CD4-positive, alpha-beta T cell (primary cell): ENCODE measurements at regions not wholly inside any gene's neighbourhood (a gene's known extent, or its start where the extent isn't known, plus 50 kb on each side); places are given as distances from the start of the nearest gene placed in this dataset.

Experiments used
- ATAC-seq: fragments of 200-7000 bp; cut with Tn5 transposase; one replicate; pipeline ENCODE4 v1.10.0; 2022; ENCODE audit warnings: mild to moderate bottlenecking; ENCODE audit not compliant: poor library complexity
- CTCF ChIA-PET: fragments of 350-600 bp; sonication (Branson Sonifier 250); formaldehyde crosslinking; loops from one replicate; lab custom pipeline; 2021; ENCODE audit warnings: antibody characterized with exemption, inconsistent platforms; lab: Charles Lee
- POLR2A ChIA-PET: fragments of 350-600 bp; sonication (Branson Sonifier 250); formaldehyde crosslinking; loops from one replicate; lab custom pipeline; 2021; ENCODE audit warnings: antibody characterized with exemption, inconsistent platforms; lab: Charles Lee
- DNase-seq, 14 experiments: peaks; one replicate each; pipeline ENCODE4 v3.0.0-alpha.2; 2013 to 2020; ENCODE audit warnings: mixed read lengths in 2 of 14
- H3K27ac ChIP-seq, 2 donors: one replicate each; pipeline versions ENCODE4 v1.5.1 to v1.7.0; 2013; ENCODE audit warnings: low read length in 2 of 2, low read depth in 1 of 2, mild to moderate bottlenecking in 1 of 2
- H3K27me3 ChIP-seq, 2 experiments: 1 replicate in 1 of 2; 2 replicates in 1 of 2; pipeline versions ENCODE4 v1.6.1 to v1.7.0; 2013; ENCODE audit warnings: low read length in 2 of 2, control low read depth in 1 of 2, mild to moderate bottlenecking in 1 of 2, moderate library complexity in 1 of 2; ENCODE audit not compliant: insufficient read depth in 2 of 2, control insufficient read depth in 1 of 2
- H3K36me3 ChIP-seq: one replicate; pipeline ENCODE4 v1.6.1; 2013; ENCODE audit warnings: low read length, control low read depth; ENCODE audit not compliant: insufficient read depth
- H3K4me1 ChIP-seq: one replicate; pipeline ENCODE4 v1.6.1; 2013; ENCODE audit warnings: low read length, control low read depth; ENCODE audit not compliant: insufficient read depth
- H3K4me3 ChIP-seq: one replicate; pipeline ENCODE4 v1.5.1; 2013; ENCODE audit warnings: mild to moderate bottlenecking, low read length, moderate library complexity
- H3K9me3 ChIP-seq, 2 experiments: 1 replicate in 1 of 2; 2 replicates in 1 of 2; pipeline versions ENCODE4 v1.6.1 to v1.7.0; 2013; ENCODE audit warnings: low read length in 2 of 2, mild to moderate bottlenecking in 2 of 2, control low read depth in 1 of 2, moderate library complexity in 1 of 2; ENCODE audit not compliant: control insufficient read depth in 1 of 2, insufficient read depth in 1 of 2
- H3K27ac Mint-ChIP-seq: one replicate; pipeline ENCODE4 v1.8.0; 2020; ENCODE audit warnings: mixed read lengths
- H3K27me3 Mint-ChIP-seq: one replicate; pipeline ENCODE4 v1.8.0; 2021; ENCODE audit warnings: mixed read lengths
- H3K36me3 Mint-ChIP-seq: one replicate; pipeline ENCODE4 v1.8.0; 2021; ENCODE audit warnings: low read depth, mixed read lengths
- H3K4me1 Mint-ChIP-seq: one replicate; pipeline ENCODE4 v1.8.0; 2021; ENCODE audit warnings: low read depth, mixed read lengths
- H3K4me3 Mint-ChIP-seq: one replicate; pipeline ENCODE4 v1.8.0; 2020; ENCODE audit warnings: mild to moderate bottlenecking, mixed read lengths
- H3K9me3 Mint-ChIP-seq: one replicate; pipeline ENCODE4 v1.8.0; 2020; ENCODE audit warnings: mixed read lengths
- CTCF ChIP-seq: fragments of 200-600 bp; IDR thresholded peaks from one replicate; pipeline ENCODE4 v1.8.0; 2022; ENCODE audit warnings: antibody characterized with exemption, mild to moderate bottlenecking
- intact Hi-C, 2 experiments: fragments of 100-400 bp; cut with DNase I in 1 of 2; cut with micrococcal nuclease in 1 of 2; formaldehyde crosslinking; loops; one replicate each; pipeline versions ENCODE4 v1.15.1 to v1.9.0; 2023 to 2025; cut with DNase I, micrococcal nuclease

GRCh38 chr3:193129607-193130006, 111.4 kb upstream of the PLAAT1 start:
- POLR2A ChIA-PET: interaction anchor here (0.6 kb wide), 1 partner anchor 106 kb away, joined by 3 read pairs; no protein-coding TSS in a partner anchor
- ATAC-seq (no peak), DNase-seq (no peak)
- no peak overlapping the region for H3K27ac Mint-ChIP-seq
- H3K36me3 Mint-ChIP-seq: no peaks in the 10 kb centered on the region
- H3K4me1 Mint-ChIP-seq: no peaks in the 10 kb centered on the region
- H3K4me3 Mint-ChIP-seq: no peak overlapping the region
- Histone ChIP-seq H3K9me3 (no peaks in the 10 kb centered on the region), H3K27me3 (peaks cover 0 to 5% of the 10 kb centered on the region in 2 experiments), H3K4me1 (no peaks in the 10 kb centered on the region), H3K36me3 (no peaks in the 10 kb centered on the region), H3K4me3 (no peak overlapping the region), H3K27ac (no peak overlapping the region)
- CTCF ChIA-PET: interaction anchor here (1.5 kb wide), 1 partner anchor 9 kb away, joined by 3 read pairs; no protein-coding TSS in a partner anchor
- no peaks in the 10 kb centered on the region for H3K9me3 Mint-ChIP-seq
- intact Hi-C loops: no loop called here
- TF ChIP-seq CTCF: no peak
- peaks cover 18% of the 10 kb centered on the region for H3K27me3 Mint-ChIP-seq

- ChIA-PET CTCF (no interaction called here), POLR2A (no interaction called here)
- intact Hi-C loops: no loop called here
- Mint-ChIP-seq H3K9me3 (no peaks in the 10 kb centered on the region), H3K36me3 (no peaks in the 10 kb centered on the region), H3K4me3 (no peak overlapping the region), H3K27ac (no peak overlapping the region), H3K27me3 (peaks cover 26% of the 10 kb centered on the region), H3K4me1 (no peaks in the 10 kb centered on the region)
- ATAC-seq (no peak), DNase-seq (no peak)
- H3K27ac ChIP-seq: no peak overlapping the region
- no peaks in the 10 kb centered on the region for H3K36me3 ChIP-seq
- H3K27me3 ChIP-seq: peaks cover 0 to 6% of the 10 kb centered on the region in 2 experiments
- H3K9me3 ChIP-seq: no peaks in the 10 kb centered on the region
- TF ChIP-seq CTCF: no peak
- no peaks in the 10 kb centered on the region for H3K4me1 ChIP-seq
- H3K4me3 ChIP-seq: no peak overlapping the region
These were observed 110.4 kb upstream of the PLAAT1 start for GRCh38 chr3:193130576-193130975.

- H3K27me3 Mint-ChIP-seq: peaks cover 32% of the 10 kb centered on the region
- Histone ChIP-seq H3K4me1 (no peaks in the 10 kb centered on the region), H3K27ac (no peak overlapping the region), H3K36me3 (no peaks in the 10 kb centered on the region), H3K9me3 (no peaks in the 10 kb centered on the region), H3K4me3 (no peak overlapping the region), H3K27me3 (peaks cover 0 to 6% of the 10 kb centered on the region in 2 experiments)
- no peak for ATAC-seq
- no peaks in the 10 kb centered on the region for H3K4me1 Mint-ChIP-seq
- no peaks in the 10 kb centered on the region for H3K9me3 Mint-ChIP-seq
- no peak for TF ChIP-seq CTCF
- intact Hi-C loops: no loop called here
- CTCF ChIA-PET: no interaction called here
- no peak overlapping the region for H3K27ac Mint-ChIP-seq
- no peaks in the 10 kb centered on the region for H3K36me3 Mint-ChIP-seq
- POLR2A ChIA-PET: no interaction called here
- no peak for DNase-seq
- H3K4me3 Mint-ChIP-seq: no peak overlapping the region
These were observed 108.8 kb upstream of the PLAAT1 start for GRCh38 chr3:193132241-193132640.
